ENCODE measurements at regions not wholly inside any gene's neighbourhood (a gene's known extent, or its start where the extent isn't known, plus 50 kb on each side); places are given as distances from the start of the nearest gene placed in this dataset.

- Histone ChIP-seq H2AFZ (ENCODE audit: low read length) (no peak overlapping the region), H3K56ac (replicated peaks; ENCODE audit: insufficient read length, low read depth, low read length) (no peak overlapping the region), H3K9ac (replicated peaks in 1 of 4; ENCODE audit: extremely low read depth in 1 of 4, low read depth in 3 of 4, low read length in 3 of 4) (no peak overlapping the region), H4K20me1 (replicated peaks in 1 of 2; ENCODE audit: control insufficient read depth in 1 of 2, insufficient read depth in 2 of 2, low read length in 2 of 2) (peaks cover 0 to 2% of the 10 kb centered on the region in 2 experiments), H2AK5ac (ENCODE audit: low read depth, low read length) (no peak overlapping the region), H3K4ac (replicated peaks; ENCODE audit: insufficient read length, low read depth, low read length) (no peak overlapping the region), H2BK5ac (ENCODE audit: low read depth, low read length) (no peak overlapping the region), H2BK20ac (ENCODE audit: low read length) (no peak overlapping the region), H2BK12ac (ENCODE audit: low read depth, low read length) (no peak overlapping the region), H3K79me2 (ENCODE audit: control insufficient read depth in 1 of 2, insufficient read depth in 2 of 2, low read length in 2 of 2) (no peaks in the 10 kb centered on the region), H3K4me2 (ENCODE audit: insufficient read depth in 1 of 2, low read depth in 2 of 2, low read length in 2 of 2) (no peak overlapping the region), H3K23ac (ENCODE audit: insufficient read length) (no peak overlapping the region), H3K27me3 (replicated peaks in 1 of 4; ENCODE audit: control insufficient read depth in 3 of 4, extremely low read depth in 1 of 4, insufficient read depth in 3 of 4, low read length in 3 of 4) (no peaks in the 10 kb centered on the region), H2BK15ac (ENCODE audit: low read length) (no peak overlapping the region), H3K36me3 (ENCODE audit: control insufficient read depth in 2 of 4, insufficient read depth in 4 of 4, low read length in 3 of 4) (no peaks in the 10 kb centered on the region), H3K27ac (ENCODE audit: low read depth, low read length) (no peak overlapping the region), H4K5ac (ENCODE audit: insufficient read length, low read depth, low read length) (no peak overlapping the region), H3K18ac (ENCODE audit: extremely low read depth, low read length) (no peak overlapping the region), H3K4me1 (replicated peaks in 1 of 4; ENCODE audit: control insufficient read depth in 3 of 4, insufficient read depth in 4 of 4, low read length in 3 of 4) (peaks cover 0 to 8% (median 3%) of the 10 kb centered on the region in 4 experiments; a peak in 3 of 7 replicates), H3K4me3 (ENCODE audit: extremely low read depth in 1 of 4, insufficient read depth in 2 of 4, low read depth in 3 of 4, low read length in 4 of 4) (no peak overlapping the region), H4K91ac (replicated peaks; ENCODE audit: insufficient read length, low read length) (no peak overlapping the region), H4K8ac (ENCODE audit: extremely low read depth, insufficient read depth, low read length) (no peak overlapping the region), H3K9me3 (ENCODE audit: insufficient read depth in 2 of 2, low read depth in 1 of 2, low read length in 1 of 2) (no peaks in the 10 kb centered on the region), H3K79me1 (ENCODE audit: low read depth, low read length) (no peaks in the 10 kb centered on the region), H3K14ac (ENCODE audit: insufficient read length) (no peak overlapping the region), H3K23me2 (ENCODE audit: low read depth, low read length) (no peaks in the 10 kb centered on the region), H2BK120ac (replicated peaks; ENCODE audit: low read depth, low read length) (no peak overlapping the region)
- CTCF ChIA-PET (ENCODE audit: partially characterized antibody) = interaction anchor here (0.9 to 1.2 kb wide), 2 partner anchors 8 to 92 kb away, joined by 3 read pairs; no protein-coding TSS in a partner anchor
- WGBS, 2 experiments (ENCODE audit: extremely low coverage in 1 of 2, insufficient coverage in 1 of 2, insufficient read length in 1 of 2, insufficient replicate concordance in 2 of 2, low coverage in 1 of 2, low lambda C conversion rate in 2 of 2, missing lambda C conversion rate in 1 of 2) = 90% methylated on average over 5 of the region's 6 CpGs; no CpG with 5 or more reads in 1 of the 2 experiments
- POLR2A ChIA-PET (ENCODE audit: partially characterized antibody) = no interaction called here
- DNase-seq (ENCODE audit: low read depth in 1 of 2, low spot score in 2 of 2) = peak in 1 of 2 experiments; percentile 7
- TF ChIP-seq CEBPB (IDR thresholded peaks at IDR 0.05; ENCODE audit: low read depth, low read length) = no peak
- TF ChIP-seq CBX5 (IDR thresholded peaks at IDR 0.05; ENCODE audit: low read depth, low read length) = no peak
- no peak for FAIRE-seq
These were observed 65.5 kb upstream of the SMIM23 start for GRCh38 chr5:171720086-171720485.

Data from H1 (cell line).